ENCODE measurements at regions not wholly inside any gene's neighbourhood (a gene's known extent, or its start where the extent isn't known, plus 50 kb on each side); places are given as distances from the start of the nearest gene placed in this dataset.

GRCh38 chr7:155986497-155987160, 174.4 kb upstream of the SHH start:
- intact Hi-C loops (cut with DNase I, micrococcal nuclease): loop anchor here in 1 of 2 experiments (5.0 kb wide), 1 partner anchor 106 kb away; no protein-coding TSS in a partner anchor
- Mint-ChIP-seq H3K4me3 (no peak overlapping the region), H3K9me3 (no peaks in the 10 kb centered on the region), H3K36me3 (ENCODE audit: low read depth) (no peaks in the 10 kb centered on the region), H3K4me1 (ENCODE audit: low read depth) (peaks cover 34% of the 10 kb centered on the region), H3K27me3 (no peaks in the 10 kb centered on the region), H3K27ac (no peak overlapping the region)
- peak in 2 of 14 experiments; percentile 0 to 22 for DNase-seq
- Histone ChIP-seq H3K4me1 (ENCODE audit: insufficient read depth, low read length) (no peaks in the 10 kb centered on the region), H3K27me3 (ENCODE audit: control insufficient read depth in 1 of 2, insufficient read depth in 2 of 2, low read length in 2 of 2) (no peaks in the 10 kb centered on the region), H3K4me3 (ENCODE audit: low read length) (no peak overlapping the region), H3K27ac (ENCODE audit: low read depth in 1 of 2, low read length in 2 of 2) (no peak overlapping the region), H3K9me3 (ENCODE audit: control insufficient read depth in 1 of 2, insufficient read depth in 1 of 2, low read length in 2 of 2) (peaks cover 0 to 55% of the 10 kb centered on the region in 2 experiments), H3K36me3 (ENCODE audit: insufficient read depth, low read length) (no peaks in the 10 kb centered on the region)
- ATAC-seq (ENCODE audit: poor library complexity): no peak
- CTCF ChIA-PET: no interaction called here
- POLR2A ChIA-PET: no interaction called here
- no peak for TF ChIP-seq CTCF (IDR thresholded peaks at IDR 0.05)

- ChIA-PET CTCF (no interaction called here), POLR2A (no interaction called here)
- Histone ChIP-seq H3K4me1 (ENCODE audit: insufficient read depth, low read length) (no peaks in the 10 kb centered on the region), H3K4me3 (ENCODE audit: low read length) (no peak overlapping the region), H3K27ac (ENCODE audit: low read depth in 1 of 2, low read length in 2 of 2) (no peak overlapping the region), H3K36me3 (ENCODE audit: insufficient read depth, low read length) (no peaks in the 10 kb centered on the region), H3K9me3 (ENCODE audit: control insufficient read depth in 1 of 2, insufficient read depth in 1 of 2, low read length in 2 of 2) (peaks cover 0 to 58% of the 10 kb centered on the region in 2 experiments), H3K27me3 (ENCODE audit: control insufficient read depth in 1 of 2, insufficient read depth in 2 of 2, low read length in 2 of 2) (no peaks in the 10 kb centered on the region)
- no peak for TF ChIP-seq CTCF (IDR thresholded peaks at IDR 0.05)
- H3K27ac Mint-ChIP-seq: no peak overlapping the region
- no peaks in the 10 kb centered on the region for H3K9me3 Mint-ChIP-seq
- H3K27me3 Mint-ChIP-seq: no peaks in the 10 kb centered on the region
- H3K4me1 Mint-ChIP-seq (ENCODE audit: low read depth): peaks cover 28% of the 10 kb centered on the region
- H3K4me3 Mint-ChIP-seq: no peak overlapping the region
- DNase-seq (peak in 1 of 14 experiments; percentile 10), ATAC-seq (ENCODE audit: poor library complexity) (no peak)
- no peaks in the 10 kb centered on the region for H3K36me3 Mint-ChIP-seq (ENCODE audit: low read depth)
- intact Hi-C loops (cut with DNase I, micrococcal nuclease): loop anchor here in 1 of 2 experiments (5.0 kb wide), 1 partner anchor 107 kb away; no protein-coding TSS in a partner anchor
Observed at GRCh38 chr7:155985518-155986250, 173.4 kb upstream of the SHH start.

GRCh38 chr7:155984609-155985405, 172.5 kb upstream of the SHH start:
- Mint-ChIP-seq H3K4me3 (no peak overlapping the region), H3K9me3 (no peaks in the 10 kb centered on the region), H3K27ac (no peak overlapping the region), H3K4me1 (ENCODE audit: low read depth) (peaks cover 28% of the 10 kb centered on the region), H3K27me3 (no peaks in the 10 kb centered on the region), H3K36me3 (ENCODE audit: low read depth) (no peaks in the 10 kb centered on the region)
- peak in 1 of 14 experiments; percentile 4 for DNase-seq
- CTCF ChIA-PET: no interaction called here
- ATAC-seq (ENCODE audit: poor library complexity): no peak
- TF ChIP-seq CTCF (IDR thresholded peaks at IDR 0.05): no peak
- no peak overlapping the region for H3K27ac ChIP-seq (ENCODE audit: low read depth in 1 of 2, low read length in 2 of 2)
- H3K36me3 ChIP-seq (ENCODE audit: insufficient read depth, low read length): no peaks in the 10 kb centered on the region
- no peaks in the 10 kb centered on the region for H3K4me1 ChIP-seq (ENCODE audit: insufficient read depth, low read length)
- H3K4me3 ChIP-seq (ENCODE audit: low read length): no peak overlapping the region
- H3K9me3 ChIP-seq (ENCODE audit: control insufficient read depth in 1 of 2, insufficient read depth in 1 of 2, low read length in 2 of 2): peaks cover 0 to 50% of the 10 kb centered on the region in 2 experiments
- intact Hi-C loops (cut with DNase I, micrococcal nuclease): loop anchor here in 1 of 2 experiments (5.0 kb wide), 1 partner anchor 107 kb away; no protein-coding TSS in a partner anchor
- H3K27me3 ChIP-seq (ENCODE audit: control insufficient read depth in 1 of 2, insufficient read depth in 2 of 2, low read length in 2 of 2): no peaks in the 10 kb centered on the region
- POLR2A ChIA-PET: no interaction called here

All from CD4-positive, alpha-beta T cell (primary cell).